SK-N-SH (cell line): ENCODE measurements at regions not wholly inside any gene's neighbourhood (a gene's known extent, or its start where the extent isn't known, plus 50 kb on each side); places are given as distances from the start of the nearest gene placed in this dataset.

Source experiments
- CTCF ChIA-PET: fragments of 300-600, 350-600 bp; formaldehyde crosslinking; extraction: SDS; loops from one replicate; lab custom pipeline; 2021; lab: Yijun Ruan, JAX
- POLR2A ChIA-PET: fragments of 350-600 bp; sonication (Branson Sonifier 250); formaldehyde crosslinking; extraction: SDS; loops from one replicate; lab custom pipeline; 2020; ENCODE audit warnings: antibody characterized with exemption, inconsistent platforms; lab: Yijun Ruan, JAX
- DNase-seq: peaks from one replicate; pipeline ENCODE4 v3.0.0; 2012
- H2AFZ ChIP-seq: fragments of 200-600 bp; sonication (generic); 2 replicates; pipeline ENCODE4 v1.8.1; 2016; ENCODE audit warnings: antibody characterized with exemption, mild to moderate bottlenecking, low read depth
- H3F3A ChIP-seq: fragments of 200-600 bp; sonication (generic); replicated peaks from 2 replicates; pipeline ENCODE3; 2016; ENCODE audit warnings: antibody characterized with exemption, mild to moderate bottlenecking; ENCODE audit not compliant: insufficient read depth
- H3K27ac ChIP-seq, 2 experiments: fragments of 200-500 bp in 1 of 2; fragments of 200-600 bp in 1 of 2; sonication (Bioruptor generic) in 1 of 2; sonication (generic), shearing (Covaris generic) in 1 of 2; 2 replicates each; pipeline versions ENCODE4 v1.5.1 to v1.6.1; 2014 to 2016; ENCODE audit warnings: low read depth in 2 of 2, inconsistent platforms in 1 of 2, low read length in 1 of 2, mild to moderate bottlenecking in 1 of 2, mixed read lengths in 1 of 2
- H3K27me3 ChIP-seq: fragments of 200-600 bp; sonication (generic), shearing (Covaris generic); 2 replicates; pipeline ENCODE4 v1.6.1; 2016; ENCODE audit warnings: mixed run types; ENCODE audit not compliant: insufficient read depth
- H3K36me3 ChIP-seq, 2 experiments: fragments of 200-500 bp in 1 of 2; fragments of 200-600 bp in 1 of 2; sonication (Bioruptor generic) in 1 of 2; sonication (generic) in 1 of 2; replicated peaks in 1 of 2; 2 replicates each; pipeline versions ENCODE3 to v1.5.1; 2014 to 2016; ENCODE audit warnings: low read length in 1 of 2, mild to moderate bottlenecking in 1 of 2; ENCODE audit not compliant: insufficient read depth in 2 of 2, control insufficient read depth in 1 of 2
- H3K4me1 ChIP-seq, 2 experiments: fragments of 200-500 bp in 1 of 2; fragments of 200-600 bp in 1 of 2; sonication (Bioruptor generic) in 1 of 2; sonication (generic), shearing (Covaris generic) in 1 of 2; 2 replicates each; pipeline versions ENCODE4 v1.5.1 to v1.6.1; 2014 to 2016; ENCODE audit warnings: low read depth in 1 of 2, low read length in 1 of 2, mixed run types in 1 of 2; ENCODE audit not compliant: insufficient read depth in 2 of 2, control insufficient read depth in 1 of 2
- H3K4me2 ChIP-seq: fragments of 200-600 bp; sonication (generic), shearing (Covaris generic); 2 replicates; pipeline ENCODE4 v1.6.1; 2017; ENCODE audit warnings: mixed run types
- H3K4me3 ChIP-seq, 2 experiments: fragments of 200-500 bp in 1 of 2; fragments of 200-600 bp in 1 of 2; sonication (Bioruptor generic) in 1 of 2; sonication (generic), shearing (Covaris generic) in 1 of 2; 2 replicates each; pipeline versions ENCODE4 v1.5.1 to v1.8.1; 2014 to 2016; ENCODE audit warnings: low read depth in 2 of 2, inconsistent platforms in 1 of 2, low read length in 1 of 2, mild to moderate bottlenecking in 1 of 2, mixed read lengths in 1 of 2, moderate library complexity in 1 of 2
- H3K79me2 ChIP-seq: fragments of 200-600 bp; sonication (generic); 2 replicates; pipeline ENCODE4 v1.8.1; 2017; ENCODE audit warnings: mild to moderate bottlenecking; ENCODE audit not compliant: insufficient read depth
- H3K9ac ChIP-seq: fragments of 200-600 bp; sonication (generic); 2 replicates; pipeline ENCODE4 v1.6.1; 2017; ENCODE audit warnings: mixed run types
- H3K9me2 ChIP-seq: fragments of 200-600 bp; sonication (generic); 2 replicates; pipeline ENCODE4 v1.6.1; 2017; ENCODE audit warnings: mixed run types
- H3K9me3 ChIP-seq: fragments of 200-600 bp; sonication (generic); 2 replicates; pipeline ENCODE4 v1.6.1; 2017; ENCODE audit warnings: mixed run types, mild to moderate bottlenecking, moderate library complexity
- H4K20me1 ChIP-seq: fragments of 200-600 bp; sonication (generic); 2 replicates; pipeline ENCODE4 v1.6.1; 2017; ENCODE audit warnings: mild to moderate bottlenecking, mixed run types; ENCODE audit not compliant: insufficient read depth
- EP300 ChIP-seq, 2 experiments: IDR thresholded peaks; 2 replicates each; pipeline versions ENCODE4 v1.4.0 to v1.6.1; 2012; ENCODE audit warnings: borderline replicate concordance in 1 of 2, low read depth in 1 of 2, low read length in 1 of 2
- GATA2 ChIP-seq: sonication (generic); formaldehyde crosslinking; IDR thresholded peaks from 2 replicates; pipeline ENCODE4 v1.5.0; 2020; ENCODE audit warnings: mild to moderate bottlenecking, missing genetic modification reagents
- MXI1 ChIP-seq: IDR thresholded peaks from 2 replicates; pipeline ENCODE4 v1.6.1; 2012; ENCODE audit warnings: mild to moderate bottlenecking, low read depth, low read length, improper control_type of control experiment
- POLR2AphosphoS5 ChIP-seq: IDR thresholded peaks from 2 replicates; pipeline ENCODE4 v1.6.1; 2012; ENCODE audit warnings: low read depth, low read length
- RAD21 ChIP-seq: IDR thresholded peaks from 2 replicates; pipeline ENCODE4 v1.6.1; 2012; ENCODE audit warnings: mild to moderate bottlenecking, low read length
- RCOR1 ChIP-seq: fragments of 150-350 bp; IDR thresholded peaks from 2 replicates; pipeline ENCODE4 v1.6.1; 2017; ENCODE audit warnings: antibody characterized with exemption, low read length
- RXRA ChIP-seq: IDR thresholded peaks from 2 replicates; pipeline ENCODE4 v1.4.0; 2012; ENCODE audit warnings: low read depth, mild to moderate bottlenecking, borderline replicate concordance
- SMC3 ChIP-seq: IDR thresholded peaks from 2 replicates; pipeline ENCODE4 v1.6.1; 2012; ENCODE audit warnings: low read depth, low read length, improper control_type of control experiment
- TAF1 ChIP-seq: IDR thresholded peaks from 2 replicates; pipeline ENCODE4 v1.6.1; 2012; ENCODE audit warnings: low read depth, mild to moderate bottlenecking, low read length, moderate library complexity, borderline replicate concordance
- TCF12 ChIP-seq: IDR thresholded peaks from 2 replicates; pipeline ENCODE4 v1.4.0; 2012
- WGBS: methylation state at CpG from one replicate; pipeline ENCODE4 v1.1.6; 2017; ENCODE audit warnings: low lambda C conversion rate; 5-methylcytosine and 5-hydroxymethylcytosine counted together
- TF ChIP-seq, protein P1 (sequence below): IDR thresholded peaks from 2 replicates; pipeline ENCODE4 v1.4.0; 2012; ENCODE audit warnings: low read depth, borderline replicate concordance
- TF ChIP-seq, protein P2 (sequence below): IDR thresholded peaks from 2 replicates; pipeline ENCODE4; 2012
- TF ChIP-seq, protein P3 (sequence below): fragments of 150-350 bp; IDR thresholded peaks from 2 replicates; pipeline ENCODE4 v1.6.1; 2017; ENCODE audit warnings: antibody characterized with exemption, low read length, low read depth, borderline replicate concordance
- TF ChIP-seq, protein P4 (sequence below): fragments of 200-600 bp; sonication (generic); IDR thresholded peaks from 2 replicates; pipeline ENCODE4 v1.6.1; 2017; ENCODE audit warnings: antibody characterized with exemption, mild to moderate bottlenecking, moderate library complexity
- TF ChIP-seq, protein P5 (sequence below): IDR thresholded peaks from 2 replicates; pipeline ENCODE4 v1.4.0; 2012; ENCODE audit warnings: low read depth

DNA sequence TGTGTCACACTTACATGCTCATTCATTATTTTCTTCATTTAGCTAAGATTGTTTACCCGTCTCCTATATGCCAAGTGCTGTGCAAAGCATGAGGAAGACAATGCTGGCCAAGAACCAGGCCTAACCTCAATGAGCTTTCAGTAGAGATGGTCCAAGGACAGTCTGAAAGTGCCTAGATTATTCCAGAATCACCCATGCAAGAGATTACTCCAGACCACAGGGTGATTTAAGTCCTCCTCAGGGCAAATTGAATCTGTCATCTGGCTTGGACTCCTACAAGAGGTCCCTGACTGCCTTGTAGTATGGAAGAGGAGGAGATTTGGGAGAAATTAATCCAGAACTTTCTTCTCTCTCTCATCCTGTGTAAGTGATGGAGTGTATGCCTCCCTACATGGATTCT lies 99.4 kb upstream of the NDP start (continued):
- TF ChIP-seq, protein P1, sequence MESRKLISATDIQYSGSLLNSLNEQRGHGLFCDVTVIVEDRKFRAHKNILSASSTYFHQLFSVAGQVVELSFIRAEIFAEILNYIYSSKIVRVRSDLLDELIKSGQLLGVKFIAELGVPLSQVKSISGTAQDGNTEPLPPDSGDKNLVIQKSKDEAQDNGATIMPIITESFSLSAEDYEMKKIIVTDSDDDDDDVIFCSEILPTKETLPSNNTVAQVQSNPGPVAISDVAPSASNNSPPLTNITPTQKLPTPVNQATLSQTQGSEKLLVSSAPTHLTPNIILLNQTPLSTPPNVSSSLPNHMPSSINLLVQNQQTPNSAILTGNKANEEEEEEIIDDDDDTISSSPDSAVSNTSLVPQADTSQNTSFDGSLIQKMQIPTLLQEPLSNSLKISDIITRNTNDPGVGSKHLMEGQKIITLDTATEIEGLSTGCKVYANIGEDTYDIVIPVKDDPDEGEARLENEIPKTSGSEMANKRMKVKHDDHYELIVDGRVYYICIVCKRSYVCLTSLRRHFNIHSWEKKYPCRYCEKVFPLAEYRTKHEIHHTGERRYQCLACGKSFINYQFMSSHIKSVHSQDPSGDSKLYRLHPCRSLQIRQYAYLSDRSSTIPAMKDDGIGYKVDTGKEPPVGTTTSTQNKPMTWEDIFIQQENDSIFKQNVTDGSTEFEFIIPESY = no peak

DNA sequence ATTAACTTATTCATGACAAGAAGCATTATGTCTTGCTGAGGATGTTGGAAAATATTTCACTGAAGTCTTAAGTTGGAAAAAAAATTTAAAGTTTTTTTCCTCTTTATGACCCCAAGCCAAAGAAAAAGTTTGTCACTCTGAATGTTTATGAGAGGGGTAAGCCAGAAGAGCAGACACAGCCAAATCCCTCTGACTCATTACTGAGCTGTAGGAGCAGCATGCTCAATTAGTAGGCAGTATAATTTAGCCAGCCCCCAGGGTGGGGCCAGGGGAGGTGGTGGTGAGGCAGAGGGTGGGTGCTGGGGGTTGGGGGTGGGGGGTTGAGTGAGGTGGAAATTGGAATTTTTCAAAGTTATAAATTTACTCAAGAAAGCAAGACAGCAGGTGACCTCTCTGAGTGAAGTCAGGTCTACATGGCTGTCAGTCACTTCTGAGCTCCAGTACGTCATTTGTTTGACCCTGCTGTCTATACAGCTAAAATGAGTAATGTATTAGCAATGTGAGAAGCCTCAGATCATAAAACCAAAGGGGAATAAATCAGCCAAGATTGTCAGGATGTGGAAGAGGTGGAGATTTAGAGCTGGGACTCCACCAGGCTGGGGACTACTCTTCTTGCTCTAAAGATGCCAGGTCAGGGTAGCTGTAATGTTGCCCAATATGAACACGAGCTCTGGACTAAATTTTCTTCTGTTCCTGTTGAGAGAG lies 98.8 kb upstream of the NDP start:
- H3K9me2 ChIP-seq = no peaks in the 10 kb centered on the region
- no peak overlapping the region for H3K4me3 ChIP-seq
- no peaks in the 10 kb centered on the region for H4K20me1 ChIP-seq
- H3K27me3 ChIP-seq = no peaks in the 10 kb centered on the region
- no peaks in the 10 kb centered on the region for H3F3A ChIP-seq
- H3K79me2 ChIP-seq = no peaks in the 10 kb centered on the region
- H3K36me3 ChIP-seq = no peaks in the 10 kb centered on the region
- ChIA-PET POLR2A (no interaction called here), CTCF (no interaction called here)
- no peak for DNase-seq
- no peak overlapping the region for H3K4me2 ChIP-seq
- TF ChIP-seq, protein P2, sequence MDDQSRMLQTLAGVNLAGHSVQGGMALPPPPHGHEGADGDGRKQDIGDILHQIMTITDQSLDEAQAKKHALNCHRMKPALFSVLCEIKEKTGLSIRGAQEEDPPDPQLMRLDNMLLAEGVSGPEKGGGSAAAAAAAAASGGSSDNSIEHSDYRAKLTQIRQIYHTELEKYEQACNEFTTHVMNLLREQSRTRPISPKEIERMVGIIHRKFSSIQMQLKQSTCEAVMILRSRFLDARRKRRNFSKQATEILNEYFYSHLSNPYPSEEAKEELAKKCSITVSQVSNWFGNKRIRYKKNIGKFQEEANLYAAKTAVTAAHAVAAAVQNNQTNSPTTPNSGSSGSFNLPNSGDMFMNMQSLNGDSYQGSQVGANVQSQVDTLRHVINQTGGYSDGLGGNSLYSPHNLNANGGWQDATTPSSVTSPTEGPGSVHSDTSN = peak; percentile 56
- no peak for TF ChIP-seq EP300 (IDR thresholded peaks at IDR 0.05; ENCODE audit: borderline replicate concordance in 1 of 2, low read depth in 1 of 2, low read length in 1 of 2)
- no peaks in the 10 kb centered on the region for H3K9me3 ChIP-seq
- 0% methylated on average over 2 of the region's 2 CpGs for WGBS
- no peak overlapping the region for H3K27ac ChIP-seq
- no peak overlapping the region for H2AFZ ChIP-seq
- H3K9ac ChIP-seq = no peak overlapping the region
- no peaks in the 10 kb centered on the region for H3K4me1 ChIP-seq

DNA sequence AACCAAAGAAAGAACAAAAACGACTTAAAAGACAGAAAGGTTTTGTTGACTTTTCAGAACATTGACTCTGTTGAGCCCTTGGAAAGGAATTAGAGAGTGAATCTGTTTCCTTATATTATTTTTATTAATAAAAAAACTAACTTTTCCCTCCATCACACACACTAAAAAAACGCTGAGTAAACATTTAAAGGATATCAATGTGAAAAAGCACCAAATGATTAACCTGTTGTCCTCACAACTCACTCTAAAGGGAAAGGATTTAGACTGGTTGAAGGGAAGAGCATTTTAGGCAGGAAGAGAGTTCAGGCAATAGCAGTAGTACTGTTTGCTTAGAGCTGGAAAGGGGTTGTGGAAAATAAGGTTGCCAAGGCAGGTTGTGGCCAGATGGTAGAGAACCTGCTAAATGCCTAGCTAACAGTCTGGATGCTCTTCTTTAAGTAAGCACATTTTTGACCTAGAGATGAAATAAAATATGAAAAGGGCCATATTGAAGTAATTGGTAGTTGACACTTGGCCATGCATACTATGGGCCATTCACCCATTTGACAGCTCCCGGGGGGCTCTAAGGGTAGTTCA lies 98.0 kb upstream of the NDP start:
- WGBS = 16% methylated on average over 3 of the region's 3 CpGs
- Histone ChIP-seq H3K4me1 (no peaks in the 10 kb centered on the region), H4K20me1 (no peaks in the 10 kb centered on the region), H3K9ac (no peak overlapping the region), H3K4me3 (no peak overlapping the region), H3K36me3 (no peaks in the 10 kb centered on the region), H3K79me2 (no peaks in the 10 kb centered on the region), H3F3A (no peaks in the 10 kb centered on the region), H3K9me2 (no peaks in the 10 kb centered on the region), H2AFZ (no peak overlapping the region), H3K27ac (no peak overlapping the region), H3K9me3 (no peaks in the 10 kb centered on the region), H3K4me2 (no peak overlapping the region), H3K27me3 (no peaks in the 10 kb centered on the region)
- ChIA-PET CTCF (no interaction called here), POLR2A (no interaction called here)
- DNase-seq = no peak
- TF ChIP-seq, protein P3, sequence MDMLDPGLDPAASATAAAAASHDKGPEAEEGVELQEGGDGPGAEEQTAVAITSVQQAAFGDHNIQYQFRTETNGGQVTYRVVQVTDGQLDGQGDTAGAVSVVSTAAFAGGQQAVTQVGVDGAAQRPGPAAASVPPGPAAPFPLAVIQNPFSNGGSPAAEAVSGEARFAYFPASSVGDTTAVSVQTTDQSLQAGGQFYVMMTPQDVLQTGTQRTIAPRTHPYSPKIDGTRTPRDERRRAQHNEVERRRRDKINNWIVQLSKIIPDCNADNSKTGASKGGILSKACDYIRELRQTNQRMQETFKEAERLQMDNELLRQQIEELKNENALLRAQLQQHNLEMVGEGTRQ = no peak
- TF ChIP-seq RAD21 (no peak), POLR2AphosphoS5 (no peak), GATA2 (CRISPR knock-in tag) (no peak), MXI1 (no peak), RCOR1 (no peak), TAF1 (no peak), RXRA (no peak), TCF12 (no peak), SMC3 (no peak)
- TF ChIP-seq, protein P4, sequence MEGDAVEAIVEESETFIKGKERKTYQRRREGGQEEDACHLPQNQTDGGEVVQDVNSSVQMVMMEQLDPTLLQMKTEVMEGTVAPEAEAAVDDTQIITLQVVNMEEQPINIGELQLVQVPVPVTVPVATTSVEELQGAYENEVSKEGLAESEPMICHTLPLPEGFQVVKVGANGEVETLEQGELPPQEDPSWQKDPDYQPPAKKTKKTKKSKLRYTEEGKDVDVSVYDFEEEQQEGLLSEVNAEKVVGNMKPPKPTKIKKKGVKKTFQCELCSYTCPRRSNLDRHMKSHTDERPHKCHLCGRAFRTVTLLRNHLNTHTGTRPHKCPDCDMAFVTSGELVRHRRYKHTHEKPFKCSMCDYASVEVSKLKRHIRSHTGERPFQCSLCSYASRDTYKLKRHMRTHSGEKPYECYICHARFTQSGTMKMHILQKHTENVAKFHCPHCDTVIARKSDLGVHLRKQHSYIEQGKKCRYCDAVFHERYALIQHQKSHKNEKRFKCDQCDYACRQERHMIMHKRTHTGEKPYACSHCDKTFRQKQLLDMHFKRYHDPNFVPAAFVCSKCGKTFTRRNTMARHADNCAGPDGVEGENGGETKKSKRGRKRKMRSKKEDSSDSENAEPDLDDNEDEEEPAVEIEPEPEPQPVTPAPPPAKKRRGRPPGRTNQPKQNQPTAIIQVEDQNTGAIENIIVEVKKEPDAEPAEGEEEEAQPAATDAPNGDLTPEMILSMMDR = no peak
- TF ChIP-seq, protein P5, sequence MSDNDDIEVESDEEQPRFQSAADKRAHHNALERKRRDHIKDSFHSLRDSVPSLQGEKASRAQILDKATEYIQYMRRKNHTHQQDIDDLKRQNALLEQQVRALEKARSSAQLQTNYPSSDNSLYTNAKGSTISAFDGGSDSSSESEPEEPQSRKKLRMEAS = no peak
- TF ChIP-seq, protein P1 = no peak
